ENCODE measurements at regions not wholly inside any gene's neighbourhood (a gene's known extent, or its start where the extent isn't known, plus 50 kb on each side); places are given as distances from the start of the nearest gene placed in this dataset.
"Not testable (repeated sequence)": the region's sequence is repeated elsewhere in the genome, so short reads cannot be mapped to it uniquely, and the experiment has no call there.

DNA sequence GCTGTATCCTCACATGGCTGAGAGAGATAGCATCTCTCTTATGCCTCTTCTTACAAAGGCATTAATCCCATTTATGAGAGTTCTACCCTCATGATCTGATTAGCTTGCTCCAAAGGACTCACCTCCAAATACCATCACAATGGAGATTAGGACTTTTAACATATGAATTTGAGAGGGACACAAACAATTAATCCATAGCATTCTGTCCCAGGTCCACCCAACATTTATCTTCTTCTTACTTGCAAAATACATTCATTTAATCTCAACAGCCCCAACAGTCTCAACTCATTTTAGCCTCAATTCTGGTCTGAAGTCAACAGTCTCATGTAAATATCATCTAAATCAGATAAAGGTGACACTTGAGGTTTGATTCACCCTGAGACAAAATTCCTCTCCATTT lies 555.4 kb downstream of the RAB28 start:
- DNase-seq, result no peak

- peak; percentile 48 to 69 for DNase-seq
These were observed 557.7 kb downstream of the RAB28 start for GRCh38 chr4:12926189-12927066.

DNA sequence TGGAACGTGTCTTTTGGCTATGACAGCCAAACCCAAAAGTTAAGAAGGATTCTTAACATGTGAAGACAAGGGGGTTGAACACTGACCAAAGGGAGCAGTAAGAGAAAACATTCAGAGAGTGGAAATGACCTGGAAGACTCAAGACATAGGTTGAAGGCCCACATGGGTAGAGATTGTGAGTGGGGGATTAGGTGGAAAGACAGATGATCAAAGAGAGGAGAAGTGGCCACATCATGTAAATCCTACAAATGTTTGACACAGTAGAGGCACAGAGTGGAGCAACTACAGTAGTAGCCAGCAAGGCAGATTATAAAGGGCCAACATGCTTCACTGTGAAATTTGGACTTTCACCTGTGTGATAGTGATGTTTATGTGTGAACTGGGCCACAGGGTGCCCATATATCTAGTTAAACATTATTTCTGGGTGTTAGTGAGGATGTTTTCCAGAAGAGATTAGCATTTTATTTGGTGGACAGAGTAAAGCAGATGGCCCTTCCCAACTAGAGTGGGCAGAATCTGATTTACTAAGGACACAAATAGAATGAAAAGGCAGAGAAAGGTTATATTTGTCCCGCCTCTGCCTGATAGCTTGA lies 559.3 kb downstream of the RAB28 start:
- no peak for DNase-seq

DNA sequence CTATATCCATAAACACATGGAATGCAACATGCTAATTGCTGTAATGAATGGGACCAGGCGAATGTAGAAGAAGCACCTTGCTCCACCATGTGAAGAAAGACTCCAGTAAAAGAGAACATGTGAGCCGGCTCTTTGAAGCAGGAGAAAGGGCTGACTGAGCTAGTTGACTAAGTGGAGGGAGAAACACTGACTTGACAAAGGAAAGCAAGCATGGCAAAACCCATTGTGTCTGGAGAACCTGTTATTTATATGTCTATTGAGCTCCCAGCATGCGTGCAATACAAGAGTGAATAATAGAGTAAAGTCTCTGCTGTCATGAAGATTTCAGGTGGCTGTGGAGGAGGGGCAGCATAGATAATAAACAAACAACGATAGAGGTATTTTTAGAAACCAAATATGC lies 559.9 kb downstream of the RAB28 start:
- no peak for DNase-seq

DNA sequence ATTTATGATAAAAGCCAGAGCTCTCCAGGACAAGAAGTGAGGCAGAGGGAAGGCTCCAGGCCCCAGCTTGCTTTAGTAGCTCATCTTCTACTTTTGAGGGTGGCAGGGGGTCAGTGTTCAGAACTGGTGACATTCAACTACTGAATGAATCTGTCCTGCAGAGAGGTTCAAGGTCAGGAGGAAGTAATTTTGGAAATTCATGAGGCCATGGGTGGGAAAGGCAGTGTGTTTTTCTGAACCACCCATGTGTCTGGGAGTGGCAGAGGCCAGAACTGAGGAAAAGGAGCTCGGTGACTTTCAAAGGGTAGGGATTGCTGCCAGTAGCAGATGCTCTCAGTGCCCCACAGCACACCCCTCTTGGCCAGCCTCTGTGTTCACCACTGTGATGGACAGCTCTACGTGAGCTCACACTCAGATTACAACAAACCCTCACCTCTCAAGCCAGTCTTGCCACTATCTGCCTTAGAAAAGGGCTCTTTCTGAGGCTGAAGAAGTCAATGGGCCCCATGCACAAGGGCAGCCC lies 571.2 kb downstream of the RAB28 start:
- no peak for DNase-seq

DNA sequence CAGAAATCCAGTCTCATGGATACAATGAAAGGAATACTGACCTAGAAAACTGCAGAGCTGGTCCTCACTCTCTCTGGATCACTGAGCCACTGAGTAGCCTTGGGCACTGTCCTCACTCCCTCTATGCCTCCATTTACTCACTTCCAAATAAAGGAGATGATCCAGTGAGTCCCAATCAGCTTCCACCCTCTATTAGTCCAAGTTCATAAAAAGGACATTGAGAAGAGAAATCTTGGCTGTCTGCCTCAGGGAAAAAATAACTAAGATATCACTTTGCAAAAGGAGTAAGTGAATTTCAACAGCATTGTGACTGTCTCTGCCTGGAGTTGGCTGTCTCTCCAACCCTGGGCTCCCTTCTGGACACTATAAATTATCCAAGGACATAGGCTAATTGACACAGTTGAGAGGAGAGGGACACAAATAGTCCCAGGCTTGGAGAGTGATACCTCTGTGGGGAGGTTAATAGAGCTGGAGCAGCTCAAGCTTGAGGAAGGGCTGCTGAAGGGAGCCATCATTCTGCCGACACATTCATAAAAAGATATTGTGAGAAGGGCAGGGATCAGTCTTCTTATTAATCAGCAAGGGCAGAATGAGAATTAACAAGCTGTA lies 572.3 kb downstream of the RAB28 start:
- no peak for DNase-seq

- DNase-seq, result not testable (repeated sequence)
These were observed 580.5 kb downstream of the RAB28 start for GRCh38 chr4:12903640-12904039.

DNA sequence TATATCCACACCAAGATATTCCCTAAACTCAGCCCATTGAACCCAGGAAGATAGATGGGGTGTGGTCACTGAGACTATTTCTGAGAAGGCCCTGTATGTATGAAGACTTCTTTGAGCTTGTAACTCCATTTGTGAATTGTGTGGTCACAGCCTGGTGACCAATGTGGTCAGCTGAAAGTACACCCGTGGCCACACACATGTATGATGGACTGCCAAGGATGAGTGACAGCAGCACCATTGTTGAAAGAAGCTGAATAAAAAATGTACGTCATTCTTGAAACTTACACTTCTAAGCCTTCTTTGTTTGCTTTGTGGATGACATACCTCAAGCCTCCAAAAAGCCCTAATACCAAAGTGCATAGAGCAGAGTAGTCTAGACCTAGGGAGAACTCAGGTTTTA lies 581.4 kb downstream of the RAB28 start:
- no peak for DNase-seq

DNA sequence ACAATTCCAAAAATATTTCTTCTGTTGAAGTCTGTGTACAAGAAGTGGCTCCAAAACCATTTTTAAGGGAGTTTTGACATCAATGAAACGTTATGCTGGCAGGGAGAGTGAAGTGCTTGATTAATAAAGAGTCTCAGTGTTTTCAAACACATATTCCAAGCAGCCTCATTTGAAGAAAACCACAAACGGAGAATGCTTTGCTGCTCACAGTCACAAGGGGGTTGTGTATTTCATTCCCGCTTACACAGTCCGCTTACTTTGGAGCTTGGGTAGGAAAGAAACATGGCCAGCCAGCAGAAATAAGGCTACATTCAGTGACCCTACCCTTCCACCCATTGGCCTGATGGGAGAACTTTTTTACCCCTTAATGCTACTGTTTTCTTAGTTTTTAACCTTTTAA lies 586.2 kb downstream of the RAB28 start:
- DNase-seq, result no peak

DNA sequence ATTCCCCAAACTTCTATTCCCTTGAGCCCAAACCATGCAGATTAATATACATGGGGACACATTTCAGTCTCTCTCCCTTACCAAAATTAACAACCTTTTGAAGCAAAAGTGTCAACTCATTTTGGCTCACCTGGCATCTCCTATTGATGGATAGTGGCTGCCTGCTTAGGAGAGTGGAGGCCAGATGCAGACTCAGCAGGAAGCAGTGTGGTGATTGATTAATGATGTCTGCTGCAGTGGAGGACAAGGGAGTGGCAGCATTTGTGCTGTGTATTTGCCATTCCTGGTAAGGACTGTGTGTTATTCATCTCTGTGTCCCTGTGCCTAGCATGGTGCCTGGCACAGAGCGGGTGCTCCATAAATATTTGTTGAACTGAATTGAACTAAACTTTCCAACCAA lies 590.1 kb downstream of the RAB28 start:
- DNase-seq, result no peak

DNA sequence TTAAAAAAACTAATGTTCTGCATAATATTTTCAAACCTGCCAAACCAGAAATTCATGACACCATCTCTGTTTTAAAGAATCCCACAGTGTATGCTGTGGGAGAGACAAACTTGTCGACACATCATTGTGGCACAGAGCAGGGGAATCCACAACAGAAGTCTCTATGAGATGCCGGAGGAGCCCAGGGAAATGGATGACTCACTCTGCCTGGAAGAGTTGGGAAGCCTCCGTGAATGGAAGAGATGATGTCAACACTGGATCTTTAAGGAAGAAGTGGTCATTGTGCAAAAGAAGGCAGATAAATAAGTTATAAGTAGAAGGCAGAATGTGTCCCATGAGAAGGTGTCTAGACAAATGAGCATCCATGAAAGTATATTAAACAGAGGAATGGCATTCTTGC lies 595.1 kb downstream of the RAB28 start:
- DNase-seq, result no peak

DNA sequence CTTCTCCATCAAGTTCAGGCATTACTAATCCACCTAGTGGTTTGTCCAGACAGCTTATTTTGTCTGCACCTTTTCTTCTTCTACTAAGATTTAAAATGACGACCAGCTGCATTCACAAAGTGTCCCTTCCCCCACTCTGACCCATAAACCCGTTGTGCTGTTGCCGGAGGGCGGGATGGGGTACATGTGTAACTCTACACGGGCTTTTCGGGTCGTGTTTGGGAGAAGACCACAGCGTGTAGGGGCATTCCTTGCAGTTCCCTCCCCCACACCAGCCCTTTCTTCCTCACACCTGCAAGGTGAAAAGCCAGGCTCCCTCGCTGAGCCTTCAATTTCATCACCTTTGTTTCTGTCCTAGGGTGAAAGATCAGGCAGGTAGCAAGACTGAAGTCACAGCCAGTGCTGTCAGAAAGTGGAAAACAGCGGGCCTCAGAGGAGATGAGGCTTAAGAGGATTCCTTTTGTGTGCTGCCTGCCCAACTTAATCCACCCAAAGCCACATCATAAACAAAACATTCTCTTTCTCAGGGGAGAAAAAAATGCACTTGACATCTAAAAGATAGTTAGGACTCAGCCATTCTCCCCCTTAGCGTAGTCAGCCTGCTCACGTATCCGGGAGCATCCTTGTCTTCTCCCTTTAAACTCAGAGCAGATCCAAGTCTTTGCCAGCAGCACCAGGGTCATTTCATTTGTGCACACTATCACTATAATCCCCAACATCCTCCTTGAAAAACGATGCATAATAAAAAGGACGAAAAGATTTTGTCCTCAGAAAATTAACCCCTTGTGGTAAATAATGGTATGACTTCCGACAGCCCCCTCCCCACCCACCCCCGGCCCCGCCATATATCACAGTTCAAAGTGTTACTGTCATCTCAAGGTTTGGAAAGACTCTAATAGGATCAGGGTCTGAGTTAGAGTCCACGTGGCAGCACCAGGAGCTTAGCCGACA lies 599.0 kb downstream of the RAB28 start:
- no peak for DNase-seq

- DNase-seq, result no peak
These were observed 602.1 kb downstream of the RAB28 start for GRCh38 chr4:12881945-12882584.

DNA sequence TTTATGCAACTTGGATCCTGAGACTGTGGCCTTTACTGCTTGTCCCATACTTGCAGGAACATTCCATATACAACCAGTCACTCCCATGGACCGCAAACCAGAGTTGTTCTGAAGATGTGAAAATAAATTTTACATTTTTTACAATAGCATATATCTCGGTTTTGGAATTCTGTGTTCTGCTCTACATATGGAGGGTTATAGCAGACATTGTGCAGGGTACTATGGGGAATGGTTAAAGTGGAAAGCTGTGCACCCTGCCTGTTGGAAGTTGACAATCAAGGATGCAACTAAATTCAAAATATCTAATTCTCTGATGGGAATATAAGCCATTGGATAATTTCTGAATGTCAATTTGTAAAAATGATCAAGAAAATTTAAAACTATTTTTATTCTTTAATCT lies 603.3 kb downstream of the RAB28 start:
- DNase-seq, result no peak

- DNase-seq, result no peak
These were observed 604.6 kb downstream of the RAB28 start for GRCh38 chr4:12879496-12879895.

- no peak for DNase-seq
These were observed 608.4 kb downstream of the RAB28 start for GRCh38 chr4:12875640-12876243.

- no peak for DNase-seq
These were observed 610.8 kb downstream of the RAB28 start for GRCh38 chr4:12873351-12873750.

DNA sequence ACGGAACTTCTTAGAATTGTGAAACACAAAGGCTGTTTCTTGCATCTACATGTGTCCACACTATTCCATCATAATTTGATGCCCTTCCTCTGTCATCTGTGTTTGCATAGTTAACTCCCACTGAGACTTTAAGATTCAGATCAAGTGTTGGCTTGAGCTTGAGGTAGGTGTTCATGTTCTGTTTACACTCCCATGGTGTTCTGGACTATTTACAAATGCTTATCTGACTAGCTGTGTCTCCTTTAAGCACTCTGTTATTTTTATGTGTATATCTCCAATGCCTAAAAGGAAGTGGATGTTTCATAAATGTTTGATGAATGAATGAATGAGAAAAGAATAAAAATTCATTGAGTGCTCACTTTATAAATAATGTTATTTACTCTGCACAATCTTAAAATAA lies 622.7 kb downstream of the RAB28 start:
- DNase-seq, result no peak

DNA sequence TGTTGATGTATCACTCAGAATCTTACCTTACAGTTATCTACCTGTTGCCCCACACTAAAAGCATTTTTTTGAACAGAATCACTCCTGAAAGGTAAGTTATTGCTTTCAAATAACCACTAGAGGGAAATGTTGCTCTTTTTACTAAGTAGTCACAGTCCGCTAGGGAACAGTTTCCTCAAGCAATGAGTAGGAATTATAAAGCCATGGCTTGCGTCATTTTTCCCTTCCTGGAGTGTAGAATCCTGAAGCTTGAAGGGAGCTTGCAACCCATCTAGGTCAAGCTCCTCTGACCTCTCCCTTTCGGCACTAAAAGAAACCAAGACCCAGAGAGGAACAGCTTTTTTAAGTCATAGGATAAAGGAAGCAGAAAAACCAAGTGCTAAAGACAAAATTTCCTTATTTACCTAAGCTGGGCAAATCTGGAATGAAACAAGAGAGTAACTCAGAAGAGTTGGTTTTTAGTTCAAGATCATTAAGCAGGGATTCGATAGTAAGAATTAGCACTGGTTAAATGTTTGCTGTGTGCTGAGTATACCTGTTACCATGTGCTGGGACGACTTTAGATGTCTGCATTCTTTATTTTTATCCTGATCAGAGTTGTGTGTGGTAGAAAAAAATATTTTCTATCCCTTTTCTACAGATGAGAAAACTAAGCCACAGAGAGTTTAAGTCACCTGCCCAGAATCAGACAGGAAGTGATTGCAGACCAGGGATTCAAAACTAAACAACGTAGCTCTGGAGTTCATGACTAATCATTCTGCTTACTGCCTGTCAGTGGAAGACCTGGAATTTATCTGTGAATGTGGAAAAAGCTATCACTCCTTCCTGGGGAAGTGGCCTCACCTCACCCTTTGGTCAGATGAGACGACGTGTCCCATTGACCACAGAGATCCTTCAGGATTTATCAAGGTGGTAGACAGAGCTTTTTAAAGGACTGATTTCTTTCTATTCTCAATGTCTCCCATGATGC lies 631.5 kb downstream of the RAB28 start:
- DNase-seq, result peak; percentile 19 to 57

DNA sequence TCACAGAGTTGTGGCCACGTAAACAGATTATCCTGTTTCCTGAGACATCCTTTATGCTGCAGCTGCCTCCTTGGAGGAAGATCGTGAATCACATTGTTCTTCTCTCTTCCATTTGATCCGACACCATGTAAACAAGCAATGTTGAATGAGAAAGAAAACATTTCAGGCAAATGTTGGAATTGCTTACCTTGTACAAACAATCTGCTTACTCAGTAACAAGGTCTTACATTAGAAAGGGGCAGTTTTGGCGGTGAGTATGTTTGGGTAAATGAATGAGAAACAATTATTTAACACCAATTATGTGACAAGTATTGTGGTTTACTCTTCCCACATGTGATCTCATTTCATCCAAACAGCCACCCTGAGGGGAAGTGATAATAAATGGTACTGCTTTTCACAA lies 637.8 kb downstream of the RAB28 start:
- peak; percentile 57 for DNase-seq

GRCh38 chr4:12844141-12844540 lies 640.0 kb downstream of the RAB28 start:
- no peak for DNase-seq
